Kidney glomerular epithelial cell (primary cell): ENCODE measurements at regions not wholly inside any gene's neighbourhood (a gene's known extent, or its start where the extent isn't known, plus 50 kb on each side); places are given as distances from the start of the nearest gene placed in this dataset.
"Not testable (repeated sequence)": the region's sequence is repeated elsewhere in the genome, so short reads cannot be mapped to it uniquely, and the experiment has no call there.

Experiments
- DNase-seq: peaks from one replicate; lab custom pipeline; 2025; lab: John Stamatoyannopoulos, UW

DNA sequence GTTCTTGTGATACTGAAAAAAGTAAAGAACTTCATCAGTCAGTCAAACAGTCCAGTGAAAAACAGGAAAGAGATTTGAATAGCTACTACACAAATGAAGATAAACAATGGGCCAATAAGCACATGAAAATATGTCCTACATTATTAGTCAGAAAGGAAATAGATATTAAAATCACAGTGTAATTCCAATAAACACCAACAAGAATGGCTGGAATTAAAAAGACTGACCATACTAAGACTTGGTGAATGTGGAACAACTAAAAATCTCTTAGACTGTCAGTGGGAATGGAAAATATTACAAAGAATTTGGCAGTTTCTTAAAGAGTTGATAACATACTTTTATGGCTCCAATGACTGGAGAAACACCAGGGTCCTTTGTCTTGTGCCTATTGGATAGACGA lies 241.8 kb upstream of the USP24 start:
- DNase-seq, result no peak

DNA sequence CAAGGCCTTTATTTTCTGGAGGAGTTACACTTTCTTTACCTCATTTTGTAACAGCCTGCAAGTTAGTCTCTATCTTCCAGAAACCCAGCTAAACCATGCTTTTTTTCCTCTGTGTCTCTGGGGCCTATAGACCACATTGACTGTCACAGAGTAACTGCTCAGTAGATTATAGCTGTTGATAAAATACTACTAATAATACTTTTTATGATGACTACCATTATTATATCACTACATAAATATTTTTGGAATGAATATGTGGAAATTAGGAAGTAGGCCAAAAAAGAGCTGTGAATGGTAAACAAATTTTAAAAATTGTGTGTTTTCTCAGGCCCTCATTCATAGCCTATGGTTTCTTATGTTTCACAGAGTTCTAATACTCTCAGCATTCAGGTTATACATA lies 233.1 kb upstream of the USP24 start:
- no peak for DNase-seq

DNA sequence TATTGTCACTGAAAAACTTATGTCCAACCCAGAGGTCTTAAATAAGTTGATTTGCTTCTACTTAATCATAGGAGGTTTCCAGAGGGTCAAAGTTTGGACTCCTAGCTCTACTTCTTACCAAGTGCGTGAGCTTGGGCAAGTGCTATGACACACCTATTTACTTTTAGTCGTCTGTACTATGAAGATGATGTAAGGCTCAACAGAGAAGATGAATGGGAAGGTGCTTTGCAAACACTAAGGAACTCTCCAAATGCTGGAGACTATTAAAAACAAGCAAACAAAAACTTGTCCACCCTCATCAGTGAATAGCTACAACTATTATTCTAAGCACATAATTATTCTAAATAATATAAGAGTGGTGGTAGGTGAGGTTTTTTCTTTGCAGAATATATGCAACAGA lies 232.3 kb upstream of the USP24 start:
- no peak for DNase-seq

DNA sequence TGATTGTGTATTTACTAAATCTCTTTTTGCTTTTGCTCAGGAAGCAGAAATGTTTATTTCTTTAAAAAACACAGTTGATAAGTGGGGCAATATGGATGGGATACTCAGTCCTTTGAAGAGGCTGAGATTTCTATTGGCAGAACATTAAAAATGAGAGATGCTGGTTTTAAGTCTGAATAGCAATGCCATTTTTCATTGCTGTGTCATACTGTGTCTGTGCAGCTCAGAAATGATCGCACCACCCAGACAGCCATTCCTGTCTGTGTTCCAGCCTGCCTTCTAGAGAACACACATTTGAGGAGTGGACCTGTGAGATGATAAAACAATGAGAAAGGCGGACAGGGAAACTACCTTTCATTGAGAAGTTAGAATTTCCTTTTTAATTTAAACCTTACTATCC lies 231.2 kb upstream of the USP24 start:
- DNase-seq, result no peak

DNA sequence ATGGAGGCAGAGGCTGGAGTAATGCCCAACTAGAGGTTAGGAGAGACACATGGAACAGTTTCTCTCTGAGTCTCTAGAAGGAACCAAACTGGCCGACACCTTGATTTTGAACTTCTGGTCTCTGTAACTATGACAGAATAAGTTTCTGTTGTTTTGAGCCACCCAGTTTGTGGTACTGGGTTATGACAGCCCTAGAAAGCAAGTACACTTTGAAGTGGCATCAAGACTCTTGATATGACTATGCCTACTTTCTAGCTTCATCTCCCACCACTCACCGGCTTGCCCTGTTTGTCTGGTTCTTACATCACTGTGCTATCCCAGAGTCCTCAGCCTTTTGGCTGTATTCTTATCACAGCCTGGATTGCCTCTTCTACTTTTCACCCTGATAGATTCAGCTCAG lies 230.3 kb upstream of the USP24 start:
- no peak for DNase-seq

DNA sequence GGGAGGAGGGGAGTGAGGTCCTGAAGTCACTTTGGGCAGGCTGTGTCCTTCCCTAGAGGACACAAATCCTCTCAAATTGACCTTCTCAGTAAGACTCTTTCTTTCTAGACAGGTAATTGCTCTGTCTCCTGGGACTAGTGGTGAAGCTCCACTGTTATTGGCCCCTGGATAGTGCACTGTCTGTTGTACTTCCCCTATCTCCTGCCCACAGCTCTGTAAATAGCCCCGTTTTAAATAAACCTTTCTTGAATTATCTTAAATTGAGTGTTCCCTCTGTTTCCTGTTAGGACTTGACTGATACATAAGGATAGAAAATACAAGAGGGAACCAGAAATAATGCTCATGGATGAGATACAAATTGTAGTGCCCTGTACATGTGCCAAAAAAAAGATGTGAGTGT lies 229.5 kb upstream of the USP24 start:
- no peak for DNase-seq

DNA sequence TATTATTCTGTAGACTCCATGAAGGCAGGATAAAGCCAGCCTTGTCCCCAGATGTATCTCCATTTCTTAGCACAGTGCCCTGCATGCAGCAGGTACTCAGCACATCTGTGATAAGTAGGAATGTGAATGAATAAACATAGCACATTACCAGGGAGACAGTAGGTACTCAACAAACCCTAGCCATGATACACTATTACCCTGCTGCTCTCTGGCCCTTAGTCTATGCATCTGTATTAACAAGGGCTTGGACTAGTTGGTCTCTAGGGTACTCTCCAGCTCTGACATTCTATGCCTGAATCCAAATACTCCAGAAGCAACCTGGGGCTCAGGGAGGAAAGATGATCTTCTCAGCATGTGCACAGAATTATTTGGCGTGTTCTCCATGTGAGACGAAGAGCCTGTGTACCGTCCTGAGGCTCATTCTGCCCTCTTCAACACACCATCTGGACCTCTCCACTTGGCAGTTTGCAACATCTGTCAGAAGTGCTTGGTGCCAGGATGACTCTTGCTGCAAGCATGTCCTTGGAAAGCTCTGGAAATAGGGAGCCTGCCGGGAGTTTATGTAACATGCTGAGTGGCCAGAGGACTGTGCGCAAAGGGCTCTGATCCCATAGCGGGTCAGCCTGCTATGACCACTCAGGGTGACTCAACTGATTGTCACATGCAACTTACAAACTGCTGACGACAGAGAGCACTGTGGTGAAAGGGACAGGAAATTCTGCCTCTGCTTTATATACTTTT lies 228.2 kb upstream of the USP24 start:
- DNase-seq, result no peak

DNA sequence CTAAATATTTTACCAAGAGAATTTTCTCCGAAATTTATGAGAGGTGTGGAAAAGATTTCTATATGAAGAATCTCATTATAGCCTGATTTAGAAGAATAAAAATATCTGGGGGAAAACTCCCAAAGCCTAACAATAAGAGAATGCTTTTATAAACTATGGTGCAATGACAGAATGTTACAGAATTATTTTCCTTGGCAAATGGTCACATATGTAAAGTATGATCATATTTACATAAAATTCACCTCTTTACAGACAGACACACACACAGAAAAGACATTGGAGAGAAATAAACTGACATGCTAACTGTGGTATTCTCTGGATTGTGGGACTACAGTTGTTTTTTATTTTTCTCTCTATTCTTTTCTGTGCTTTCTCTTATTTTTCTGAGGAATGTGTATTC lies 226.3 kb upstream of the USP24 start:
- no peak for DNase-seq

DNA sequence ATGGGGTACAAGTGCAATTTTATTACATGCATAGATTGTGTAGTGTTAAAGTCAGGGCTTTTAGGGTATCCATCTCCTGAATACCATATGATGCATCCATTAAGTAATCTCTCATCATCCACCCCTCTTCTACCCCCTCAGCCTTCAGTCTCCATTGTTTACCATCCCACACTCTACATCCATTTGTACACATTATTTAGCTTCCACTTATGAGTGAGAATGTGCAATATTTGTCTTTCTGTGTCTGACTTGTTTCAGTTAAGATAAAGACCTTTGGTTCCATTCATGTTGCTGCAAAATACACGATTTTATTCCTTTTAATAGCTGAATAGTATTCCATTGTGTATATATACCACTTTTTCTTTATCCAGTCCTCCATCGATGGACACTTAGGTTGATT lies 222.5 kb upstream of the USP24 start:
- DNase-seq, result no peak

DNA sequence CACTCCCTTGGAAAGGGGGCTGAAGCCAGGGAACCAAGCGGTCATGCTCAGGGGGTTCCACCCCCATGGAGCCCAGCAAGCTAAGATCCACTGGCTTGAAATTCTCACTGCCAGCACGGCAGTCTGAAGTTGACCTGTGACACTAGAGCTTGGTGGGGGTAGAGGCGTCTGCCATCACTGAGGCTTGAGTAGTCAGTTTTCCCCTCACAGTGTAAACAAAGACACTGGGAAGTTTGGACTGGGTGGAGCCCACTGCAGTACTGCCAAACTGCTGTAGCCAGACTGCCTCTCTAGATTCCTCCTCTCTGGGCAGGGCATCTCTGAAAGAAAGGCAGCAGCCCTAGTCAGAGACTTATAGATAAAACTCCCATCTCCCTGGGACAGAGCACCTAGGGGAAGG lies 215.6 kb upstream of the USP24 start:
- peak; percentile 8 for DNase-seq

DNA sequence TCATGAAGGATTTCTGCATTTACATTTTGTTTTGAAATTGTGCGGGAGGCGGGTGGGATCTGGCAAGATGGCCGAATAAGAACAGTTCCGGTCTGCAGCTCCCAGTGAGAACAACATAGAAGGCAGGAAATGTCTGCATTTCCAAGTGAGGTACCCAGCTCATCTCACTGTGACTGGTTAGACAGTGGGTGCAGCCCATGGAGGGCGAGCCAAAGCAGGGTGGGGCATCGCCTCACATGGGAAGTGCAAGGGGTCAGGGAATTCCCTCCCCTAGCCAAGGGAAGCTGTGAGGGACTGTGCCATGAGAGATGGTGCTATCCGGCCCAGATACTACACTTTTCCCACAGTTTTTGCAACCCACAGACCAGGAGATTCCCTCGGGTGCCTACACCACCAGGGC lies 215.0 kb upstream of the USP24 start:
- DNase-seq, result not testable (repeated sequence)

DNA sequence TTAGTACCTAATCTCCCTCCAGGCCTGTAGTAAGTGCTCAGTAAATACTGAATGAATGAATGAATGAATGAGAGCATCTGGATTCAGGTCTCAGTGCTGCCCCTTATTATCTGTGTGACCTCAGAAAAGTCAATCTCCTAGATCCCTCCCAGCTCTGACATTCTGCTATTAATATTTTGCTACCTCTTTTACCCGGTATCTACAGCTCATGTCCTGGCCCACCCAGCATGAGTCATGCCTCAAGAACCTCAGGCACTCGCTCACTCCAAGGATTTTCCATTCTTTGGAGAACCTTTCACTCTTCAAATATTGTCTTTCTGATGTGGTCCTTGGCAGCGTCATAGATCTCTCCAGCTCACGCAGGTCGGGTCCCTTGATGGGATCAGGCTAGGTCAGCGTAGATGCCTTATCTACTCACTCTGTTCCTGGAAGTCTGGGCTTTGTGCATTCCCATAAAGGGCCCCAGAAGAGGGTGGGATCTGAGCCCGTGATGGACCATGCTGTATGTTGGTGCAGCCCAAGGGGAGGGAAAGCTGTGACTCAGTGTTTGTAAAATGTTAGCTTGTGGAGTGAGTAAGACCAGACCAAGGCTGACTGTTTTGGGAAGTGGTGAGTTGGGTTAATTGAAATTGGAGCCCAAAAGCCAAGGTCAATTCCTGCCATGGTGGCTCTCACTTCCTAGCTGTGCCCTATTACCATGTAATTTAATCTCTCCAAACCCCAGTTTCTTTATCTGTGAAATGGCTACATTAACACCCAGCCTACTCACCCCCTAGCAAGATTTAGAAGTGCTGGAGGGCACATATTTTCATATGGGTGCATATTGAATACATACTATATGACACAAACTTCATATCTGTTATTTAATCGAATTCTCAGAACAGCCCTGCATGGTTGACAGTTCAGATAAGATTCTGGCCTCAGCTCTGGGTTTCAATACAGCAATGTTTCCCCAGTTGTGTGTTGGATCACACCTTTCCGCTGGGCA lies 214.1 kb upstream of the USP24 start:
- DNase-seq, result peak; percentile 99

DNA sequence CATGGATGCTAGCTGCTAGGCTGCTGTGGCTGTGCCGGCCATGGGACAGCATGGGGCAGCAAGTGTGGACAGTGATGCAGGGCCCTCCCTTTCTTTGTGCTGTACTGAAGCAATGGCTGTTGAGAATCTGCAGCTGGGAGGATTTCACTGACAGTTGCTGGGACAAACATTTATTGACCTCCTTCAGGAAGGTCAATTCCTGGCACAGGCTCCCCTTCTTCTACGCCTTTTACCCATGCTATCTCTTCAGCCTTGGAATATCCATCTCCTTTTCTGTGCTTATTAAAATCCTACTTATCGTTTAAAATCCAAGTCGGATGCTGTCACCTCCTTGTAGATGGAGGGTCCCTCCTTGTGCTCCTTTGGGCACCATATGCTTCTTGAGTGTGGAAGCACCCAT lies 213.1 kb upstream of the USP24 start:
- no peak for DNase-seq

DNA sequence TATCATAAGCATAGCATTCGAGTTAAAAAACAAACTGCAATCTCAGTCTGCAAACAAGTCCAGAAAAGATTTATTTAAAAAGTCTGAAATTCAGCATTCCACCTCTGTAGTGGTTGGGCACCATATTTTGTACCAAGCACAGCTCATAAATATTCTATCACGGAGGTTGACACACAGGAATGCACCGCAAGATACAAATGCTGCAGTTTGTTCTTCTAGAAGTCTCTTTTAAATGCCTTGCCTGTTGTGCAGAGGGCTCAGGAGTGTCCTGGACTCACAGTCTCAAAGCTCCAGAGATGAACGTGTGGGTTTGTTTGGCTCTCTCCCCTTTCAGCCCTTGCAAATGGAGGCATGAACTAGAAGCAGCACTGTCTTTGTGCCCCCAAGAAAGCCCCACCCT lies 212.4 kb upstream of the USP24 start:
- DNase-seq, result peak; percentile 19

DNA sequence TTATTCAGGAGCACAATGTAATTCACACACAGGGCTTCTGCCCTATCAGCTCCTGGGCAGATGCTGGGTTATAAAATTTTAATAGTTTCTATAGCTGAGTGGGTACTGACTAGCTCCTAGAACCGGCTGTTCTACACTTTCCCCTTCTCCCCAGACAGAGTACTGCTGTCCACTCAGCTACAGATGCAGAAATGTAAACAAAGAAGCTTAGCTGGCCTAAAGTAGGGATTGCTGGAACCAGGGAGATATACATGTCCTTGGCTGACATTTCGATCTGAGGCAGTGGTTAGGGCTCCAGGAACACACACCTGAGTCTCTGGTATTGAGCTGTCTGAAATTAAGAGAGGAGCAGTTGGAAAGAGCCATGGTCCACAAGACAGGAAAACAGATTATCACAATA lies 211.5 kb upstream of the USP24 start:
- DNase-seq, result no peak

DNA sequence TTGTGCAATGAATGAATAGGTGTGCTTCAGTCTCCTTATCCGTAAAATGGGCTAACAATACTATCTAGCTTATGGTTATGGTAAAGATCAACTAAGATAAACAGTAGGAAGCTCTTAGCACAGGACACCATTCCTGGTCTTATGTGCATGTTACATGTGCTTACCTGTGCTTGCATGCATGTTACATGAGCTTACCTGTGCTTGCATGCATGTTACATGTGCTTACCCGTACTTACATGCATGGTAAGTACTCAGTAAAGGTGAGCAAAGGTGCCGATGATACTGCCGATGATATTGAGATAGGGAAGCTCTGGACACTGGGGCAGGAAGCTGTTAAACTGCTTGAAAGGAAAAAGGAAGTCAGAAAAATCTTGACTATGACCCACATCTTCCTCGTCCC lies 211.0 kb upstream of the USP24 start:
- no peak for DNase-seq

DNA sequence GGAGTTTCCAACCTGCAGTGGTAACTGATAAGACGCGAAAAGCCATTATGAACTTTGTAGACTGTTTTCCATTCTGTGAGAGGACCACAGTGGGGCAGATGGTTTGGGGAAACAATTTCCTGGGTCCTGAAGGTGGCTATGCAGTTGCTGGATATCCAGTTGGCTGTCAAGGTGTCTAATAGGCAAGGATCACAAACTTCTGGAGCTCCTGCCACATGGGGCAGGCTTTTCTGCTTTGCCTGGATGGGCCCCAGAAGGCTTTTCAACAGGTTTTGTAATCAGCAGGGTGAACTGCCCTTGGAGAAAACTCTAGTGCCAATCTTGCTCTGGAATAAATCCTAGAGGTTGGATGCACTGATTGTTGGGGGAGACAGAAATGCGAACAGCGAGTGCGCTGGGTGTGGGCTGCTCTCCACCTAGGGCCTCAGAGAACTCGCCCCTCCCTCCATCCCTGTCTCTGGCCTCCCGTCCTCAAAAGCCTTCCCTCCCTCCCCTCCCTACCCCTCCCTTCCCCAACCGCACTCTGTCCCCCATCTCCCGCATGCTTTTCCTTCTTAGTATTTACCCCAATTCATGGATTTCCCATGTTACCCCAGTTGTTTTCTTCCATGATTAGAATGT lies 210.3 kb upstream of the USP24 start:
- DNase-seq, result no peak

DNA sequence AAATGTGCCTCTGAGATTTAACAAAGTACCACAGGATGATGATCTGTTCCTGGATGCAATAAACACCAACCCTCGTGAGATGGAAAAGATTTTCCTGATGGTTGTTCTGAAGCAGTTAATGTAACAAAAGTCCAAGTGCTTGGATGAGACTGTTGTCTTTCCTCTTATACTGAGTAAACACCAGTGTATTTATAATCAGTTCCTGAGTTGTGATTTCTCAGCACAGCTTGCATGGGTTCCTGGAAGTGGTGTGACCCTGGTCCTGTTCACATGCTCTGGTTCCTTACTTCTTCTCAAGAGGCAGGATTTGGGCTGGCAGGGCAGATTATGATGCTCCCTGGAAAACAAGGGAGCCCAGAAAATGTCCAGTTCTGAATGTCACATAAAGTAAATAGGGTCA lies 208.2 kb upstream of the USP24 start:
- no peak for DNase-seq

DNA sequence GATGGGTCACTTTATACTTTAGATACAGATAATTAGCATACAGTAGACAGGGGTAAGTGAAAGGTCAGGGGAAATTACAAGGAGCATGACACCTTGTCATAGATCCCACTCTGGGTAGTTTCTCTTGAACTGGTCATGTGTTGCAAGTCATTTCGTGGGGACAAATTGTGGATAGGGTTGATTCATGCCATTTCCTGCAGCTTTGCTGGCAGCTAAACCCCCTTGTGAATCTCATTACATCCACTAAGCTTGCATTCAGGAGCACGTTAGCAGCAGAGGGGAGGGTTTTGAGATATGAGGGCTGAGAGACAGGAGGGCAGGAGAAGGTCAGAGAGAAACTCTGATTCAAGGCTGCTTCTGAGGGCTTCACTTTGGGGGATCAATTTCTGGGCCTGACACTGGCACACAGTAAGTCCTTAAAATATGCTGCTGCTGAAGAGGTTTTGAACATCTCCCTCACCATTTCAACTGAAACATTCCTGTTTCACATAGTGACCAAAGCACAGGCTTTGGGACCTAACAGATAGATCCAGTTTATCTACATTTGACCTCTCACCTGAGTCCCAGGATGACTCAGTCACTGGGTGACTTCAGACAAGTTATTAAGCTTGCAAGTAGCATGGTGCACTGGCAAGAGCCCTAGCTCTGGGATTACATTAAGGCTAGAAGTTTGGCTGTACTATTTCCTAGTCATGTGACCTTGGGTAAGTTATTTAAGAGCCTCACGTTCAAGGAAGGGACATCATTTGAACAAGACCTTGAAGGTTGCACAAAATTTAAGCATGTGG lies 206.0 kb upstream of the USP24 start:
- DNase-seq, result no peak

DNA sequence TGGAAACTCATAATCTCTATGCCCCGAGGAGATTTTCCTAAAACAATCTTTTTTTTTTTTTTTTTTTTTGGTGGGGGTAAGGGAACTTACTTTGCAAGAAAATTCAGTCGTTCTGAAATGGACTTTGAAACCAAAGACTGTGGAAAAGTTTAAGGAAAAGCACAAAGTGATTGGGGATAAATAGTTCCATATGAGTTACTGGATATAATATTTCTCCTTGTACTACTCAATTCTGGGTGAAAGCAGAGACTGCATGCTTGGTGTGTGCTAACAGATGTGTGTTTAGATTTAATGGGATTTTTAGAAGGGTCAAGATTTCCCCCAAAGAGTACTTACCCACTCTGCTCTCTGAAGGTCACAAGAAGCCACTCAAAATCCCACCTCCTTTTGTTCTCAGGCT lies 204.9 kb upstream of the USP24 start:
- no peak for DNase-seq

DNA sequence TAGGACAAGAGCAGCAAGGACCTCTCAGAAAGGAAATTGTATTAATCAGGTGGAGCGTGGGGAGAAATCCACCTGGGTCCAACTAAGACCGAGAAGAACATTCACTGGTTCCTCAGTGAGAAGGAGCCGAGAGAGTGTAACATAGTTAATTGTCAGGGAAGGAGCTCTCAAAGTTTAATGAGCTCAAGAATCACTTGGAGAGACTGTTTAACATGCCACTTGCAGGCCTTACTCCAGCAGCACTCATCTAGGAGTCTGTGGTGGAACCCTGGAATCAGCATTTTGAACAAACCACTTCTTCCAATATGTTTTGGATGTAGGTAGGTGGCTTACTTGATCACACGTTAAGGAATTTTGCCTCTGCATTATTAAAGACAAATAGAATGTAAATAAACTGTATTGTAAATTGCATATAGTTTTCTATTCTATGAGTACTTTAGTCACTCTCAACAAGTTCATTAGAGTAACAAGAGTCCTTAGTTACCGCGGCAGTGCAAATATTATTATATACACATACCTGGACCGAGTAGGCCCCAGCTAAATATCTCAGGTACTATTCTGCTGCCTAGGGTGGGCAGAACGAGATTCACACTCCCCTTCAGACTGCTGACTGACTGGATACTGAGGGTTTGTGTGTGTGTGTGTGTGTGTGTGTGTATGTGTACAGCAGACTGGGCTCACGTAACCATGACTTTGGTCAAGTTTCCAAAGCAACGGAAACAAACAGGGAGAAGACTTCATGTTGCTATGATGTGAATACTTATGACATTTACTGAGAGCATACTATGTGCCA lies 203.2 kb upstream of the USP24 start:
- no peak for DNase-seq
